HG02970 (cell line): ENCODE measurements at regions not wholly inside any gene's neighbourhood (a gene's known extent, or its start where the extent isn't known, plus 50 kb on each side); places are given as distances from the start of the nearest gene placed in this dataset.

Source experiments
- ATAC-seq: cut with Tn5 transposase; IDR thresholded peaks from one replicate; pipeline ENCODE4 v1.9.1; 2021; ENCODE audit warnings: mild to moderate bottlenecking, moderate library complexity, moderate number of reproducible peaks; ENCODE audit not compliant: unreplicated experiment, low FRiP score

- no peak for ATAC-seq
Measured at GRCh38 chr7:67794544-67794943, 797.9 kb downstream of the TYW1 start.

- ATAC-seq = no peak
Measured at GRCh38 chr7:67803789-67804188, 807.2 kb downstream of the TYW1 start.

GRCh38 chr7:67805921-67806471 lies 809.4 kb downstream of the TYW1 start:
- no peak for ATAC-seq

- no peak for ATAC-seq
Measured at GRCh38 chr7:67807826-67808225, 811.2 kb downstream of the TYW1 start.

GRCh38 chr7:67809586-67809985 lies 813.0 kb downstream of the TYW1 start:
- no peak for ATAC-seq

- no peak for ATAC-seq
Measured at GRCh38 chr7:67813621-67814292, 817.1 kb downstream of the TYW1 start.

GRCh38 chr7:67817481-67817880 lies 820.8 kb downstream of the TYW1 start:
- no peak for ATAC-seq

- no peak for ATAC-seq
Measured at GRCh38 chr7:67821116-67821515, 824.5 kb downstream of the TYW1 start.

GRCh38 chr7:67823345-67823744 lies 826.7 kb downstream of the TYW1 start:
- no peak for ATAC-seq

GRCh38 chr7:67825356-67825755 lies 828.7 kb downstream of the TYW1 start:
- ATAC-seq = no peak

GRCh38 chr7:67841896-67842295 lies 845.3 kb downstream of the TYW1 start:
- no peak for ATAC-seq

- ATAC-seq = no peak
Measured at GRCh38 chr7:67842571-67842970, 845.9 kb downstream of the TYW1 start.

GRCh38 chr7:67843001-67843565 lies 846.5 kb downstream of the TYW1 start:
- no peak for ATAC-seq

- ATAC-seq = no peak
Measured at GRCh38 chr7:67843615-67844014, 847.0 kb downstream of the TYW1 start.

- ATAC-seq = no peak
Measured at GRCh38 chr7:67847092-67847787, 850.6 kb downstream of the TYW1 start.

GRCh38 chr7:67854221-67855178 lies 857.9 kb downstream of the TYW1 start:
- ATAC-seq = no peak

GRCh38 chr7:67855322-67855721 lies 858.7 kb downstream of the TYW1 start:
- no peak for ATAC-seq

GRCh38 chr7:67856046-67856445 lies 859.4 kb downstream of the TYW1 start:
- ATAC-seq = no peak

- ATAC-seq = no peak
Measured at GRCh38 chr7:67857698-67858097, 861.1 kb downstream of the TYW1 start.

GRCh38 chr7:67858931-67859330 lies 862.3 kb downstream of the TYW1 start:
- ATAC-seq = no peak
